ENCODE measurements at regions not wholly inside any gene's neighbourhood (a gene's known extent, or its start where the extent isn't known, plus 50 kb on each side); places are given as distances from the start of the nearest gene placed in this dataset.

DNA sequence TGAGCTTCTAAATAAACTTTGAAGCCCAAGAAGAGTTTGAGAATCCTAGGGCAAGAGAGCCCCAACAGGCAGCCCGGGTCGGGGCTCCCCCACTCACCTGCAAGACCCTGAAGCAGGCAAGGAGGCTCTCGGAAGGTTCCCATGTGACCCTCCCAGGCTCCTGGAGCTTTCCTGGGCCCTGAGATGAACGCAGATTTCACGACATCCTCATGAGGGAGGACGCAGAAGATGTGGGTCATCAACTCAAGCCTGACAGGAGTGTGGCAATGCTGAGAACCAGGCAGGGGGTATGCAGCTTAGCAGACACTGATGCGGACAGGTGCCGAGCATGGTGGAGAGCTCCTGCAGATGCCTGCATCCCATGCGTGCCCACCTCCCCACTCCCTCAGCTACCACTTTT, 184.5 kb upstream of the SLC24A3 start:
- DNase-seq (ENCODE audit: low read depth): no peak
- H3K4me3 ChIP-seq (ENCODE audit: low read depth, low read length): no peak overlapping the region
- TF ChIP-seq, protein P1, sequence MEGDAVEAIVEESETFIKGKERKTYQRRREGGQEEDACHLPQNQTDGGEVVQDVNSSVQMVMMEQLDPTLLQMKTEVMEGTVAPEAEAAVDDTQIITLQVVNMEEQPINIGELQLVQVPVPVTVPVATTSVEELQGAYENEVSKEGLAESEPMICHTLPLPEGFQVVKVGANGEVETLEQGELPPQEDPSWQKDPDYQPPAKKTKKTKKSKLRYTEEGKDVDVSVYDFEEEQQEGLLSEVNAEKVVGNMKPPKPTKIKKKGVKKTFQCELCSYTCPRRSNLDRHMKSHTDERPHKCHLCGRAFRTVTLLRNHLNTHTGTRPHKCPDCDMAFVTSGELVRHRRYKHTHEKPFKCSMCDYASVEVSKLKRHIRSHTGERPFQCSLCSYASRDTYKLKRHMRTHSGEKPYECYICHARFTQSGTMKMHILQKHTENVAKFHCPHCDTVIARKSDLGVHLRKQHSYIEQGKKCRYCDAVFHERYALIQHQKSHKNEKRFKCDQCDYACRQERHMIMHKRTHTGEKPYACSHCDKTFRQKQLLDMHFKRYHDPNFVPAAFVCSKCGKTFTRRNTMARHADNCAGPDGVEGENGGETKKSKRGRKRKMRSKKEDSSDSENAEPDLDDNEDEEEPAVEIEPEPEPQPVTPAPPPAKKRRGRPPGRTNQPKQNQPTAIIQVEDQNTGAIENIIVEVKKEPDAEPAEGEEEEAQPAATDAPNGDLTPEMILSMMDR (IDR thresholded peaks at IDR 0.05; ENCODE audit: insufficient read depth, low read depth, low read length): no peak

DNA sequence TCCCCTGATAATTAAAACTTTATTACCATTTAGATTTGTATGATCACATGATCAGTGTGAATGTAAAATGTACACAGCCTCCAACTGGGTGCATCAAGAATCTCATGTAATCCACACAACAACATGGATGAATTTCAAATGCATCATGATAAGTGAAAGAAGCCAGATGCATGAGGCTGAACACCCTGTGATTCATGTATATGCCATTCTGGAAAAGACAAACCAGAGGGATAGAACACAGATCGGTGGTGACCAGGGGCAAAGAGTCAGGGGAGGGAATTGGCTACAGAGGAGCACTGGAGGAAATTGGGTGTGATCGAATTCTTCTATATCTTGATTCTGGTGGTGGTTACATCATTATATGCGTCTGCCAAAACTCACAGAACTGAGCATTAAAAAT, 170.7 kb upstream of the SLC24A3 start:
- TF ChIP-seq, protein P1 (IDR thresholded peaks at IDR 0.05; ENCODE audit: insufficient read depth, low read depth, low read length): no peak
- no peak for DNase-seq (ENCODE audit: low read depth)
- H3K4me3 ChIP-seq (ENCODE audit: low read depth, low read length): no peak overlapping the region

DNA sequence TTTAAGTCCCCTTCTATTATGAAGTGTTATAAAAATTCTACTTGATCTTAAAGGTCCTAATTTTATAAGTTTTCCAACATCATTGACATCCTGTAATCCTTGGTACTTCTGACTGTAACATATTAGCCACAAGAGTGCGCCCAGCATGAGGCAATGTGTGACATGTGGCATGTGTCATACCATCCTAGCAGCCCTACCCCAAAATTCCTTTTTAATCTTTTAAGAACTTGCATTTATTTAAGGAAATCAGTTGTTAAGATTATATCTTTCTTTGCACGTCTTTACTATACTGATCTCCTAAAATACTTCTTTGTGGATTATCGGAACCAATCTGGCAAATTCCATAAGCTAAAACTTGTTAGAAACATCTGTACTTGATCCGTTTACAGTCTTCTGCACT, 167.1 kb upstream of the SLC24A3 start:
- no peak for DNase-seq (ENCODE audit: low read depth)
- TF ChIP-seq, protein P1 (IDR thresholded peaks at IDR 0.05; ENCODE audit: insufficient read depth, low read depth, low read length): no peak
- H3K4me3 ChIP-seq (ENCODE audit: low read depth, low read length): no peak overlapping the region

DNA sequence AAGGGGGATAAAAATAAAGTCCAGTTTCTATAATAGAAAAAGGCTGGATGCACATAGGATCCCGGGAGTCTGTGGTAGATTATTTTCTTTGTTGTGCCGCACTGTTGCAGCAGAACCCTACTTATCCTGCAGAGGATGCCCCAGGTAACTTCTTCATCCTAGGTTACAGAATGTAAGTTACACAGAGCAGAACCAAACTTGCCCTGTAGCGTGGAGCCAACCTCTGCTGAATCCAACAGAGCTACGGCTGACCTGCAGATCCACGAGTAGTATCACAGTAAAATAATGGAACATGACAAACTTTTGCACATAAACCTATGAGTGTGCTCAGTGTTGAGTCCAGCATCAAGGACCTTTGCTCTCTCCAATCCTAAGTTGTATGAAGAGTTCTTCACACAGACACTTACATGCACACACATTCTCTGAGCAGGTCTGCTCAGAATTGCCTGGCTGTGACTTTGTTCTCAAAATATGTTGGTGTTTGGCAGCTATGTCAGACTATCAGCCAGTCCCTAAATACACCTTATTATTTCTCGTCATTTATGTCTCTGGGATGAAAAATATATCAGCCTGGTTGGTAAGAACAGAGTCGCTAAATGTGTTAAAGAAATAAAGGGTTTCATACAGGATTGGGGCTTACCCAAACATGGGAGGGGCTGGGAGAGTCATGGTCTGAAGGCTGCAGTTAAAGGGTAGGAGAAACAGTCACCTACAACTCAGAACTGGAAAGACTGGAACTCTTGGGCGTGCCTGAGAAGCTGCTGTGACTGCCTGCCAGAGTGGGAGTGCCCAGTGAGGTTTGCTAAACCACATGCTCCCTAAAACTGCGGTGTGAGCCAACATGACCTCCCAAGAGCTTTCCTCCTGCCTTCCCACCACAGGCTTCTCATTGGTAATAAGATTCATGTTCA, 165.1 kb upstream of the SLC24A3 start:
- no peak overlapping the region for H3K4me3 ChIP-seq (ENCODE audit: low read depth, low read length)
- DNase-seq (ENCODE audit: low read depth): no peak
- TF ChIP-seq, protein P1 (IDR thresholded peaks at IDR 0.05; ENCODE audit: insufficient read depth, low read depth, low read length): no peak

DNA sequence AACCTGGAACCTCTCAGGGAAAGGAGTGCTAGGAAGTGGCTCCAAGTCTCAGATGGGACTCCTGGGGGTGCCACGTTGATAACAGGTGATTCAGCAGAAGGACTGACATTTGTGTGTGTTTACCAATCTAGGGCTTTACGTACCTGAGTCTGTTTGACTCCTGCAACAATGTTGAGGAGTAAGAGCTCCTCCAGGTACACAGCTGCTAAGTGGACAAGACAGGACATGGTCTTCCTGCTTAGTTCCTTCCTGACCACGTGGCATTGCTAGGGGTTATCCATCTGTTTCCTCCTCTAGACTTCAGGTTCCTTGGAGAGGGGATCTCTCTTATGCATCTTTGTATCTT, 164.5 kb upstream of the SLC24A3 start:
- H3K4me3 ChIP-seq (ENCODE audit: low read depth, low read length): no peak overlapping the region
- TF ChIP-seq, protein P1 (IDR thresholded peaks at IDR 0.05; ENCODE audit: insufficient read depth, low read depth, low read length): no peak

DNA sequence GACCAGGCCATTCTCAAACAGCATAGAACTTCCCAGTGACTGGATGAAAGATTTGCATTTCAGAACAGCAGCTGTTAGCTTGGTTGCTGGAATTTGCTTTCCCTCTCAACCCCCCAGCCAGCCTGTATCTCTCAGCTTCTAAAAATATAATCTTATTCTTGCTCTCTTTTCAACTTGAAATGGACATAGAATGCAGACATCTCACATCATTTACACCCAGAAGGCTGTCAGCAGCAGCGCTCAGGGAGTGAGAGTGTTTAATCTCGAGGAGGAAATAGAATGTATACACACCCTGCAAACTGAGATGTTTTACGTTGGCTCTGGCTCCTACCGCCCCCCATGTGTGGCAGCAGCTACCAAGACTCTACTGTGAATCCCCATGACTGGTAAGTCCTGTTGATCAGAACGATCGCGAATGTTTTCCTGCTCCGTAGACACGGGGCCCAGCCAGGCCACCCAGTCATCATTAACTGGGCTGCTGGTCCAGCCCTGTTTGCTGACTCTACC, 163.4 kb upstream of the SLC24A3 start:
- H3K4me3 ChIP-seq (ENCODE audit: low read depth, low read length): no peak overlapping the region
- DNase-seq (ENCODE audit: low read depth): no peak
- TF ChIP-seq, protein P1 (IDR thresholded peaks at IDR 0.05; ENCODE audit: insufficient read depth, low read depth, low read length): no peak

More for the DNA sequence above, 164.5 kb upstream of the SLC24A3 start:
- DNase-seq (ENCODE audit: low read depth): no peak

All from fibroblast of villous mesenchyme (primary cell).